ENCODE measurements at regions not wholly inside any gene's neighbourhood (a gene's known extent, or its start where the extent isn't known, plus 50 kb on each side); places are given as distances from the start of the nearest gene placed in this dataset.

DNA sequence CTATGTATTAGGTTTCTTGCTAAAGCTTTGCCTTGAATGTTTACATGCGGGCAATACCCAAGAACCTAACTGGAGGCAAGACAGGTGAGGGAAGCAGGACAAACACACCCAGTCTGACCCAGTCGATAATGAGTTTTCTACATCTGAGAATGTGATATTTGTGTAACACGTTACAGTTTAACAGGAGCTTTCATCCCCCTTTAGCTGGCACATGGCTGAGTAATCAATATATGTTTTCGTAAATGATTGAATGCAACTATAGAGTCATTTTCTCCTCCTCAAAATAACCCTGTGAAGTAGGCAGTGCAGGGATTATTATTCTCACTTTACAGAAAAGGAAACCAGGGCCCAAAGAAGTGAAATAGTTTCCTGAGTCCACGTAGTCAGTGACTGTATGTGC, 84.7 kb upstream of the HTR4 start (continued):
- TF ChIP-seq, protein P1, sequence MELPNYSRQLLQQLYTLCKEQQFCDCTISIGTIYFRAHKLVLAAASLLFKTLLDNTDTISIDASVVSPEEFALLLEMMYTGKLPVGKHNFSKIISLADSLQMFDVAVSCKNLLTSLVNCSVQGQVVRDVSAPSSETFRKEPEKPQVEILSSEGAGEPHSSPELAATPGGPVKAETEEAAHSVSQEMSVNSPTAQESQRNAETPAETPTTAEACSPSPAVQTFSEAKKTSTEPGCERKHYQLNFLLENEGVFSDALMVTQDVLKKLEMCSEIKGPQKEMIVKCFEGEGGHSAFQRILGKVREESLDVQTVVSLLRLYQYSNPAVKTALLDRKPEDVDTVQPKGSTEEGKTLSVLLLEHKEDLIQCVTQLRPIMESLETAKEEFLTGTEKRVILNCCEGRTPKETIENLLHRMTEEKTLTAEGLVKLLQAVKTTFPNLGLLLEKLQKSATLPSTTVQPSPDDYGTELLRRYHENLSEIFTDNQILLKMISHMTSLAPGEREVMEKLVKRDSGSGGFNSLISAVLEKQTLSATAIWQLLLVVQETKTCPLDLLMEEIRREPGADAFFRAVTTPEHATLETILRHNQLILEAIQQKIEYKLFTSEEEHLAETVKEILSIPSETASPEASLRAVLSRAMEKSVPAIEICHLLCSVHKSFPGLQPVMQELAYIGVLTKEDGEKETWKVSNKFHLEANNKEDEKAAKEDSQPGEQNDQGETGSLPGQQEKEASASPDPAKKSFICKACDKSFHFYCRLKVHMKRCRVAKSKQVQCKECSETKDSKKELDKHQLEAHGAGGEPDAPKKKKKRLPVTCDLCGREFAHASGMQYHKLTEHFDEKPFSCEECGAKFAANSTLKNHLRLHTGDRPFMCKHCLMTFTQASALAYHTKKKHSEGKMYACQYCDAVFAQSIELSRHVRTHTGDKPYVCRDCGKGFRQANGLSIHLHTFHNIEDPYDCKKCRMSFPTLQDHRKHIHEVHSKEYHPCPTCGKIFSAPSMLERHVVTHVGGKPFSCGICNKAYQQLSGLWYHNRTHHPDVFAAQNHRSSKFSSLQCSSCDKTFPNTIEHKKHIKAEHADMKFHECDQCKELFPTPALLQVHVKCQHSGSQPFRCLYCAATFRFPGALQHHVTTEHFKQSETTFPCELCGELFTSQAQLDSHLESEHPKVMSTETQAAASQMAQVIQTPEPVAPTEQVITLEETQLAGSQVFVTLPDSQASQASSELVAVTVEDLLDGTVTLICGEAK (IDR thresholded peaks at IDR 0.05), result no peak
- TF ChIP-seq, protein P1 (CRISPR knock-in tag; IDR thresholded peaks at IDR 0.05), result no peak

DNA sequence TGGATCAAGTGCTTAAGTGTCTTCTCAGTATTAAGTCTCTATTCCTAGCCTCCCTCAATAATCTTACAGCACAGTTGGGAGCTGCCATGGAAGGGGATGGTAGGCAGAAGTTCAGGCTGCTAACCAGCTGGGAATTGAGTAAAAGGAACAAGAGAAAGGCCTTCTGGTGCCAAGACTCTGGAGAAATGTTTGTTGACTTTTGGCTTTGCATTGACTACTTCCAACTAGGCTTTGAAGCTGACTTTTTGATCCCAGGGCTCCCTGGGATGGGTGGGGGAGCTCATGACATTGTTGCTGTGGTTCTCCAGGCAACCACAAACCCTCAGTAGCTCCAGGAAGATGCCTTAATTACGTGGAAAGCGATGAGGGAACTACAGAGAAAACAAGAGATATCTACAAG, 85.2 kb upstream of the HTR4 start:
- DNase-seq (ENCODE audit: low spot score) (peak; percentile 12), ATAC-seq (peak; percentile 69), FAIRE-seq (no peak)
- Histone ChIP-seq H3K9ac (ENCODE audit: insufficient read depth, low read depth, low read length) (no peak overlapping the region), H4K20me1 (ENCODE audit: insufficient read depth, low read length) (no peaks in the 10 kb centered on the region), H3K9me3 (ENCODE audit: low read length) (no peaks in the 10 kb centered on the region), H3K4me1 (ENCODE audit: insufficient read depth, low read length) (peaks cover 22% of the 10 kb centered on the region), H3K27ac (ENCODE audit: extremely low read length, insufficient read depth, low read length) (peak overlapping the region; percentile 23), H2AFZ (ENCODE audit: low read length) (no peak overlapping the region), H3K79me2 (ENCODE audit: insufficient read depth, low read length) (no peaks in the 10 kb centered on the region), H3K4me3 (replicated peaks in 1 of 3; ENCODE audit: insufficient read depth in 1 of 3, low read depth in 2 of 3, low read length in 3 of 3) (no peak overlapping the region), H3K36me3 (replicated peaks in 1 of 2; ENCODE audit: control insufficient read depth in 1 of 2, insufficient read depth in 2 of 2, low read length in 2 of 2) (no peaks in the 10 kb centered on the region), H3K27me3 (ENCODE audit: control insufficient read depth in 1 of 2, insufficient read depth in 2 of 2, low read length in 2 of 2) (no peaks in the 10 kb centered on the region), H3K4me2 (ENCODE audit: low read depth, low read length) (0 out of 2 replicates have a peak overlapping the region, but pooled peaks have one; percentile 13)
- BruUV-seq (replicated peaks), result no TSS peak
- intact Hi-C loops (cut with micrococcal nuclease; ENCODE audit: unreplicated experiment), result no loop called here
- ChIA-PET POLR2A (interaction anchor here (0.8 kb wide), 1 partner anchor 433 kb away, joined by 3 read pairs; no protein-coding TSS in a partner anchor), CTCF (ENCODE audit: low intra/inter-chr PET ratio, low total read pairs) (no interaction called here)
- 0 out of 2 replicates have a peak, but pooled peaks have one; percentile 4 for TF ChIP-seq PHF21A (CRISPR knock-in tag; IDR thresholded peaks at IDR 0.05)
- TF ChIP-seq, protein P2, sequence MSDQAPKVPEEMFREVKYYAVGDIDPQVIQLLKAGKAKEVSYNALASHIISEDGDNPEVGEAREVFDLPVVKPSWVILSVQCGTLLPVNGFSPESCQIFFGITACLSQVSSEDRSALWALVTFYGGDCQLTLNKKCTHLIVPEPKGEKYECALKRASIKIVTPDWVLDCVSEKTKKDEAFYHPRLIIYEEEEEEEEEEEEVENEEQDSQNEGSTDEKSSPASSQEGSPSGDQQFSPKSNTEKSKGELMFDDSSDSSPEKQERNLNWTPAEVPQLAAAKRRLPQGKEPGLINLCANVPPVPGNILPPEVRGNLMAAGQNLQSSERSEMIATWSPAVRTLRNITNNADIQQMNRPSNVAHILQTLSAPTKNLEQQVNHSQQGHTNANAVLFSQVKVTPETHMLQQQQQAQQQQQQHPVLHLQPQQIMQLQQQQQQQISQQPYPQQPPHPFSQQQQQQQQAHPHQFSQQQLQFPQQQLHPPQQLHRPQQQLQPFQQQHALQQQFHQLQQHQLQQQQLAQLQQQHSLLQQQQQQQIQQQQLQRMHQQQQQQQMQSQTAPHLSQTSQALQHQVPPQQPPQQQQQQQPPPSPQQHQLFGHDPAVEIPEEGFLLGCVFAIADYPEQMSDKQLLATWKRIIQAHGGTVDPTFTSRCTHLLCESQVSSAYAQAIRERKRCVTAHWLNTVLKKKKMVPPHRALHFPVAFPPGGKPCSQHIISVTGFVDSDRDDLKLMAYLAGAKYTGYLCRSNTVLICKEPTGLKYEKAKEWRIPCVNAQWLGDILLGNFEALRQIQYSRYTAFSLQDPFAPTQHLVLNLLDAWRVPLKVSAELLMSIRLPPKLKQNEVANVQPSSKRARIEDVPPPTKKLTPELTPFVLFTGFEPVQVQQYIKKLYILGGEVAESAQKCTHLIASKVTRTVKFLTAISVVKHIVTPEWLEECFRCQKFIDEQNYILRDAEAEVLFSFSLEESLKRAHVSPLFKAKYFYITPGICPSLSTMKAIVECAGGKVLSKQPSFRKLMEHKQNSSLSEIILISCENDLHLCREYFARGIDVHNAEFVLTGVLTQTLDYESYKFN (CRISPR knock-in tag; conservative IDR thresholded peaks at IDR 0.05), result no peak
- in situ Hi-C loops (cut with HindIII; ENCODE audit: extremely low pct_ligation_motif_present, low pct_unique_long_range_greater_than_20kb), result loop anchor here (5.0 to 10.0 kb wide), 4 partner anchors 298 to 555 kb away; no protein-coding TSS in a partner anchor
- 0% methylated on average over 2 of the region's 2 CpGs for WGBS (ENCODE audit: low lambda C conversion rate)

Measured in HepG2 (cell line).